ENCODE measurements at regions not wholly inside any gene's neighbourhood (a gene's known extent, or its start where the extent isn't known, plus 50 kb on each side); places are given as distances from the start of the nearest gene placed in this dataset.

GRCh38 chr14:40074169-40074568 lies 641.9 kb upstream of the FBXO33 start:
- Mint-ChIP-seq H3K9me3 (no peaks in the 10 kb centered on the region), H3K4me3 (no peak overlapping the region), H3K27me3 (ENCODE audit: insufficient read depth) (no peaks in the 10 kb centered on the region), H3K4me1 (no peaks in the 10 kb centered on the region), H3K27ac (no peak overlapping the region), H3K36me3 (ENCODE audit: low read depth) (no peaks in the 10 kb centered on the region)
- no peak overlapping the region for H3K9ac ChIP-seq (ENCODE audit: extremely low read depth, low read length, poor library complexity, severe bottlenecking)
- peak; percentile 48 for DNase-seq
- H3K36me3 ChIP-seq (ENCODE audit: control insufficient read depth, insufficient read depth, low read length), result no peaks in the 10 kb centered on the region
- H3K4me1 ChIP-seq (ENCODE audit: control insufficient read depth, insufficient read depth, low read length), result no peaks in the 10 kb centered on the region
- no peak for TF ChIP-seq CTCF (conservative IDR thresholded peaks at IDR 0.05)
- whole genome bisulfite sequencing, 2 experiments (ENCODE audit: insufficient coverage in 1 of 2, insufficient read length in 1 of 2), result 88 to 93% methylated on average over 1 to 2 of the region's 2 CpGs
- H3K27me3 ChIP-seq (ENCODE audit: control insufficient read depth, insufficient read depth, low read length, poor library complexity, severe bottlenecking), result no peaks in the 10 kb centered on the region
- H3K27ac ChIP-seq (ENCODE audit: low read depth, low read length), result no peak overlapping the region
- no peak overlapping the region for H3K4me3 ChIP-seq (ENCODE audit: low read length)
- H3K9me3 ChIP-seq (ENCODE audit: control insufficient read depth, low read length), result no peaks in the 10 kb centered on the region

GRCh38 chr14:40072175-40072574 lies 639.9 kb upstream of the FBXO33 start:
- H3K4me1 ChIP-seq (ENCODE audit: control insufficient read depth, insufficient read depth, low read length), result no peaks in the 10 kb centered on the region
- no peaks in the 10 kb centered on the region for H3K27me3 Mint-ChIP-seq (ENCODE audit: insufficient read depth)
- no peaks in the 10 kb centered on the region for H3K27me3 ChIP-seq (ENCODE audit: control insufficient read depth, insufficient read depth, low read length, poor library complexity, severe bottlenecking)
- H3K36me3 ChIP-seq (ENCODE audit: control insufficient read depth, insufficient read depth, low read length), result no peaks in the 10 kb centered on the region
- no peak overlapping the region for H3K27ac ChIP-seq (ENCODE audit: low read depth, low read length)
- H3K9me3 Mint-ChIP-seq, result no peaks in the 10 kb centered on the region
- no peak overlapping the region for H3K4me3 Mint-ChIP-seq
- no peaks in the 10 kb centered on the region for H3K36me3 Mint-ChIP-seq (ENCODE audit: low read depth)
- H3K9me3 ChIP-seq (ENCODE audit: control insufficient read depth, low read length), result no peaks in the 10 kb centered on the region
- H3K9ac ChIP-seq (ENCODE audit: extremely low read depth, low read length, poor library complexity, severe bottlenecking), result no peak overlapping the region
- no peak for TF ChIP-seq CTCF (conservative IDR thresholded peaks at IDR 0.05)
- no peak overlapping the region for H3K27ac Mint-ChIP-seq
- 100% methylated on average over 1 of the region's 1 CpG for WGBS, 2 experiments (ENCODE audit: insufficient coverage in 1 of 2, insufficient read length in 1 of 2)
- H3K4me1 Mint-ChIP-seq, result no peaks in the 10 kb centered on the region
- no peak overlapping the region for H3K4me3 ChIP-seq (ENCODE audit: low read length)
- no peak for DNase-seq

GRCh38 chr14:40058901-40059897 lies 627.0 kb upstream of the FBXO33 start:
- Histone ChIP-seq H3K36me3 (ENCODE audit: control insufficient read depth, insufficient read depth, low read length) (no peaks in the 10 kb centered on the region), H3K27me3 (ENCODE audit: control insufficient read depth, insufficient read depth, low read length, poor library complexity, severe bottlenecking) (no peaks in the 10 kb centered on the region), H3K4me3 (ENCODE audit: low read length) (no peak overlapping the region), H3K9me3 (ENCODE audit: control insufficient read depth, low read length) (peaks cover 8% of the 10 kb centered on the region), H3K4me1 (ENCODE audit: control insufficient read depth, insufficient read depth, low read length) (no peaks in the 10 kb centered on the region), H3K27ac (ENCODE audit: low read depth, low read length) (no peak overlapping the region), H3K9ac (ENCODE audit: extremely low read depth, low read length, poor library complexity, severe bottlenecking) (no peak overlapping the region)
- Mint-ChIP-seq H3K4me3 (no peak overlapping the region), H3K27ac (peak overlapping the region; percentile 52), H3K9me3 (no peaks in the 10 kb centered on the region), H3K36me3 (ENCODE audit: low read depth) (peaks cover 1% of the 10 kb centered on the region), H3K27me3 (ENCODE audit: insufficient read depth) (no peaks in the 10 kb centered on the region), H3K4me1 (peaks cover 15% of the 10 kb centered on the region)
- TF ChIP-seq CTCF (conservative IDR thresholded peaks at IDR 0.05), result no peak
- no peak for DNase-seq
- 80 to 100% methylated on average over 2 to 7 of the region's 8 CpGs for WGBS, 2 experiments (ENCODE audit: insufficient coverage in 1 of 2, insufficient read length in 1 of 2)
